SK-N-MC (cell line): ENCODE measurements at regions not wholly inside any gene's neighbourhood (a gene's known extent, or its start where the extent isn't known, plus 50 kb on each side); places are given as distances from the start of the nearest gene placed in this dataset.

ENCODE experiments used
- EZH2 ChIP-seq: fragments of 200-600 bp; sonication (generic); IDR thresholded peaks from one replicate; pipeline ENCODE4 v1.6.1; 2017; ENCODE audit warnings: antibody characterized with exemption
- FOXP2 ChIP-seq: optimal IDR thresholded peaks from 2 replicates; pipeline ENCODE3; 2011; ENCODE audit warnings: mild to moderate bottlenecking, moderate library complexity; ENCODE audit not compliant: insufficient read depth; ENCODE audit errors: extremely low read length, control extremely low read depth
- POLR2AphosphoS5 ChIP-seq: IDR thresholded peaks from 2 replicates; pipeline ENCODE4 v1.6.1; 2012; ENCODE audit warnings: mild to moderate bottlenecking, low read depth, low read length, borderline replicate concordance

DNA sequence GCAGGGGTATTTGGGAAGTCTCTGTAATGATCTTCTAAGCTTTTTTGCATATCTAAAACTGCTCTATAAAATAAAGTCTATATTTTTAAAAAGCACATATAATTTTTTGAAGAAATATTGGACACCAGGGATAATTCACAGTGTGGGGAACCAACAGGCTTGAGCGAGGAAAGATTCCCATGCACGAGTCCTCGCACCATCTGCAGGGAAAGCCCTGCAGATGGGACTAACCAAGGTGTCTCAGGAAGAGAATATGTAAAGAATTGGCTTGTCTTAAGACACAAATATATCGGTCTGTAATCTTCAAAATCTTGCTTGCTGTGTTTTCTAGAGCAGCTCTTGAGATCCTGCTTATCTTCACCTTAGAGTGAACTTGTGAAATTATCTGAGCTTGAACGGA, 77.2 kb upstream of the SEMA6D start:
- TF ChIP-seq EZH2 = no peak
- TF ChIP-seq FOXP2 = no peak
- TF ChIP-seq POLR2AphosphoS5 = no peak
